ENCODE measurements at regions not wholly inside any gene's neighbourhood (a gene's known extent, or its start where the extent isn't known, plus 50 kb on each side); places are given as distances from the start of the nearest gene placed in this dataset.

DNA sequence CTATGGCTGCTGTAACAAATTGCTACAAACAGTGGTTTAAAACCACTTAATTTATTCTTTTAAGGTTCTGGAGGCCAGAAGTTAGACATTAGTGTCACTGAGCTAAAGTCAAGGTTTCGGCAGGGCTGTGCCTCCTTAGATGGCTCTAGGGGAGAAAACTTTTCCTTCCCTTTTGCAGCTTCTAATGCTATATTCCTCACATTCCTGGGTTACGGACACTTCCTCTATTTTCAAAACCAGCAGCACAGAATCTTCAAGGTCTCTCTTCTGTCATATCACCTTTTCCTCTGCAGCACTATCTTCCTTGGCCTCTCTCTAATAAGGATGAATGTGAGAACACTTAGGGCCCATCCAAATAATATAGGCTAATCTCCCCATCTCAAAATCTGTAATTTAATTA, 87.0 kb downstream of the C11orf87 start:
- Histone ChIP-seq H3K79me2 (ENCODE audit: insufficient read depth, low read length) (no peaks in the 10 kb centered on the region), H3K4me2 (ENCODE audit: low read length) (no peak overlapping the region), H3K9ac (ENCODE audit: low read length) (no peak overlapping the region), H3K27ac (ENCODE audit: low read depth, low read length) (no peak overlapping the region), H4K20me1 (ENCODE audit: insufficient read depth, low read length) (no peaks in the 10 kb centered on the region), H3K27me3 (ENCODE audit: insufficient read depth, low read length) (no peaks in the 10 kb centered on the region), H3K9me3 (ENCODE audit: insufficient read depth, low read depth, low read length) (no peaks in the 10 kb centered on the region), H2AFZ (ENCODE audit: low read depth, low read length) (no peak overlapping the region), H3K4me3 (ENCODE audit: insufficient read depth, low read depth, low read length) (no peak overlapping the region), H3K4me1 (ENCODE audit: insufficient read depth, low read length) (no peaks in the 10 kb centered on the region), H3K36me3 (ENCODE audit: insufficient read depth, low read length) (no peaks in the 10 kb centered on the region)
- no peak overlapping the region for H3K4me3 Mint-ChIP-seq (ENCODE audit: unreplicated experiment)
- no peak overlapping the region for H3K27ac Mint-ChIP-seq (ENCODE audit: unreplicated experiment)
- TF ChIP-seq EZH2 (IDR thresholded peaks at IDR 0.05; ENCODE audit: insufficient read depth, low read length): no peak
- TF ChIP-seq, protein P1, sequence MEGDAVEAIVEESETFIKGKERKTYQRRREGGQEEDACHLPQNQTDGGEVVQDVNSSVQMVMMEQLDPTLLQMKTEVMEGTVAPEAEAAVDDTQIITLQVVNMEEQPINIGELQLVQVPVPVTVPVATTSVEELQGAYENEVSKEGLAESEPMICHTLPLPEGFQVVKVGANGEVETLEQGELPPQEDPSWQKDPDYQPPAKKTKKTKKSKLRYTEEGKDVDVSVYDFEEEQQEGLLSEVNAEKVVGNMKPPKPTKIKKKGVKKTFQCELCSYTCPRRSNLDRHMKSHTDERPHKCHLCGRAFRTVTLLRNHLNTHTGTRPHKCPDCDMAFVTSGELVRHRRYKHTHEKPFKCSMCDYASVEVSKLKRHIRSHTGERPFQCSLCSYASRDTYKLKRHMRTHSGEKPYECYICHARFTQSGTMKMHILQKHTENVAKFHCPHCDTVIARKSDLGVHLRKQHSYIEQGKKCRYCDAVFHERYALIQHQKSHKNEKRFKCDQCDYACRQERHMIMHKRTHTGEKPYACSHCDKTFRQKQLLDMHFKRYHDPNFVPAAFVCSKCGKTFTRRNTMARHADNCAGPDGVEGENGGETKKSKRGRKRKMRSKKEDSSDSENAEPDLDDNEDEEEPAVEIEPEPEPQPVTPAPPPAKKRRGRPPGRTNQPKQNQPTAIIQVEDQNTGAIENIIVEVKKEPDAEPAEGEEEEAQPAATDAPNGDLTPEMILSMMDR (IDR thresholded peaks at IDR 0.05; ENCODE audit: insufficient read depth, low read depth, low read length): no peak
- no peaks in the 10 kb centered on the region for H3K36me3 Mint-ChIP-seq (ENCODE audit: low read depth, unreplicated experiment)
- H3K4me1 Mint-ChIP-seq (ENCODE audit: low read depth, unreplicated experiment): no peaks in the 10 kb centered on the region
- no peak for DNase-seq (ENCODE audit: low read depth)
- H3K27me3 Mint-ChIP-seq (ENCODE audit: low read depth, unreplicated experiment): peaks cover under 1% of the 10 kb centered on the region
- H3K9me3 Mint-ChIP-seq (ENCODE audit: unreplicated experiment): no peaks in the 10 kb centered on the region
- FAIRE-seq: no peak

DNA sequence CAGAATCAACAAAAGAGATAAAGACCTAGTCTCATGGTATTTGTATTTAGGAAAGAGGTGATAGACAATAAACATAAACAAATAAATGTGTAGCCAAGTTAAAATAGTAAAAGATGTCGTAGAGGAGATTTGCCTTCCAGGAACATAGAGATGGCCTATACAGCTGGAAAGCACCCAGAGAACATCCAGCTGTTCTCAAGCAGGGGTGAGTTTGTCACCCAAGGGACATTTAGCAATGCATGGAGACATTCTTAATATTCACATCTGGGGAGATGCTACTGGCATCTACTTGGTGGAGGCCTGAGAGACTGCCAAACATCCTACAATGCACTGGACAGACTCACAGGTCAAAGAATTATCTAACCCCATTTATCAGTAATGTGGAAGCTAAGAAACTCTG, 88.3 kb downstream of the C11orf87 start:
- FAIRE-seq (no peak), DNase-seq (ENCODE audit: low read depth) (no peak)
- Histone ChIP-seq H4K20me1 (ENCODE audit: insufficient read depth, low read length) (no peaks in the 10 kb centered on the region), H3K36me3 (ENCODE audit: insufficient read depth, low read length) (no peaks in the 10 kb centered on the region), H3K79me2 (ENCODE audit: insufficient read depth, low read length) (no peaks in the 10 kb centered on the region), H3K4me2 (ENCODE audit: low read length) (no peak overlapping the region), H3K4me3 (ENCODE audit: insufficient read depth, low read depth, low read length) (no peak overlapping the region), H3K4me1 (ENCODE audit: insufficient read depth, low read length) (no peaks in the 10 kb centered on the region), H3K9ac (ENCODE audit: low read length) (no peak overlapping the region), H3K9me3 (ENCODE audit: insufficient read depth, low read depth, low read length) (peaks cover 2% of the 10 kb centered on the region), H2AFZ (ENCODE audit: low read depth, low read length) (no peak overlapping the region), H3K27ac (ENCODE audit: low read depth, low read length) (no peak overlapping the region), H3K27me3 (ENCODE audit: insufficient read depth, low read length) (no peaks in the 10 kb centered on the region)
- H3K4me1 Mint-ChIP-seq (ENCODE audit: low read depth, unreplicated experiment): no peaks in the 10 kb centered on the region
- TF ChIP-seq, protein P1 (IDR thresholded peaks at IDR 0.05; ENCODE audit: insufficient read depth, low read depth, low read length): no peak
- no peak for TF ChIP-seq EZH2 (IDR thresholded peaks at IDR 0.05; ENCODE audit: insufficient read depth, low read length)
- H3K4me3 Mint-ChIP-seq (ENCODE audit: unreplicated experiment): no peak overlapping the region
- no peaks in the 10 kb centered on the region for H3K9me3 Mint-ChIP-seq (ENCODE audit: unreplicated experiment)
- H3K36me3 Mint-ChIP-seq (ENCODE audit: low read depth, unreplicated experiment): no peaks in the 10 kb centered on the region
- no peak overlapping the region for H3K27ac Mint-ChIP-seq (ENCODE audit: unreplicated experiment)
- H3K27me3 Mint-ChIP-seq (ENCODE audit: low read depth, unreplicated experiment): peaks cover 2% of the 10 kb centered on the region

DNA sequence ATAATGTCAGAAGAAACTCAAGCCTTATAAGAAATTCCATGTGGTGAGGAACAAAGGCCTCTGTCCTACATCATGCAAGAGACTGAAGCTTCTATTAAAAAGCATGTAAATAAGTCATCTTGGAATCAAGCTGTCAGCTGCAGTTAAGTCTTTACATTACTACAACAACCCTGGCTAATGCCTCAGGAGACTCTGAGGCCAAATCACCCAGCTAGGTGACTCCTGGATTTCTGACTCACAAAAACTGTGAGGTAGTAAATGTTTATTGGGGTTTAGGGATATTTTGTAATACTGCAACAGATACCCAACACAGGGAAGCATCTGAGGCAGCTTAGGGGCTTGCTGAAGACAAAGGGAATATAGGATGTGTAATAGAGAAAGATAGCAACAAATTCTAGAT, 89.6 kb downstream of the C11orf87 start:
- Histone ChIP-seq H3K27me3 (ENCODE audit: insufficient read depth, low read length) (no peaks in the 10 kb centered on the region), H3K4me1 (ENCODE audit: insufficient read depth, low read length) (no peaks in the 10 kb centered on the region), H3K36me3 (ENCODE audit: insufficient read depth, low read length) (no peaks in the 10 kb centered on the region), H3K9me3 (ENCODE audit: insufficient read depth, low read depth, low read length) (peaks cover 2% of the 10 kb centered on the region), H3K4me3 (ENCODE audit: insufficient read depth, low read depth, low read length) (no peak overlapping the region), H4K20me1 (ENCODE audit: insufficient read depth, low read length) (no peaks in the 10 kb centered on the region), H3K79me2 (ENCODE audit: insufficient read depth, low read length) (no peaks in the 10 kb centered on the region), H2AFZ (ENCODE audit: low read depth, low read length) (no peak overlapping the region), H3K9ac (ENCODE audit: low read length) (no peak overlapping the region), H3K27ac (ENCODE audit: low read depth, low read length) (no peak overlapping the region), H3K4me2 (ENCODE audit: low read length) (no peak overlapping the region)
- Mint-ChIP-seq H3K27ac (ENCODE audit: unreplicated experiment) (no peak overlapping the region), H3K4me1 (ENCODE audit: low read depth, unreplicated experiment) (peaks cover 2% of the 10 kb centered on the region), H3K4me3 (ENCODE audit: unreplicated experiment) (no peak overlapping the region), H3K36me3 (ENCODE audit: low read depth, unreplicated experiment) (no peaks in the 10 kb centered on the region), H3K27me3 (ENCODE audit: low read depth, unreplicated experiment) (peaks cover 2% of the 10 kb centered on the region), H3K9me3 (ENCODE audit: unreplicated experiment) (no peaks in the 10 kb centered on the region)
- TF ChIP-seq, protein P1 (IDR thresholded peaks at IDR 0.05; ENCODE audit: insufficient read depth, low read depth, low read length): no peak
- no peak for TF ChIP-seq EZH2 (IDR thresholded peaks at IDR 0.05; ENCODE audit: insufficient read depth, low read length)
- FAIRE-seq: no peak
- no peak for DNase-seq (ENCODE audit: low read depth)
